ENCODE measurements at regions not wholly inside any gene's neighbourhood (a gene's known extent, or its start where the extent isn't known, plus 50 kb on each side); places are given as distances from the start of the nearest gene placed in this dataset.

DNA sequence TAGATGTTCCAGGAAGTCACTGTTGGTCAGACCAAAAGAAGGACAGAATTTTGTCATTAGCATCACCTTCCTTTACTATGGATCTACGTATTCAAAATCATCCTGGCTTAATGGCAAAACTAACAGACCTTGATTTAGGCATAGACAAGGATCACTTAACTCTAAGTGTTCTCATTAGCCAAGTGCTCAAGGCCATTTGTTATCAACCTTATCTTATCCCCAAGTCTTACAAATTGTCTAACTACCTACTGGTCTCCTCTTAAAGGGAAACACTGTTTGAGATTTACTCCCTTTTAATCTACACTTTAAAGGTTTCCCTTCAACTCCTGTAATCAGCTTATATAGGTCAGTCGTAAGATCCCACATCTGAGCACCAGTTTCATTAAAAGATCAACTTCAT, 1197.5 kb upstream of the C9orf72 start:
- no peak for TF ChIP-seq POLR2AphosphoS5 (IDR thresholded peaks at IDR 0.05; ENCODE audit: insufficient read depth, low read depth, low read length)
- TF ChIP-seq EZH2 (IDR thresholded peaks at IDR 0.05; ENCODE audit: borderline replicate concordance, low read depth, low read length, severe bottlenecking): no peak
- TF ChIP-seq, protein P1, sequence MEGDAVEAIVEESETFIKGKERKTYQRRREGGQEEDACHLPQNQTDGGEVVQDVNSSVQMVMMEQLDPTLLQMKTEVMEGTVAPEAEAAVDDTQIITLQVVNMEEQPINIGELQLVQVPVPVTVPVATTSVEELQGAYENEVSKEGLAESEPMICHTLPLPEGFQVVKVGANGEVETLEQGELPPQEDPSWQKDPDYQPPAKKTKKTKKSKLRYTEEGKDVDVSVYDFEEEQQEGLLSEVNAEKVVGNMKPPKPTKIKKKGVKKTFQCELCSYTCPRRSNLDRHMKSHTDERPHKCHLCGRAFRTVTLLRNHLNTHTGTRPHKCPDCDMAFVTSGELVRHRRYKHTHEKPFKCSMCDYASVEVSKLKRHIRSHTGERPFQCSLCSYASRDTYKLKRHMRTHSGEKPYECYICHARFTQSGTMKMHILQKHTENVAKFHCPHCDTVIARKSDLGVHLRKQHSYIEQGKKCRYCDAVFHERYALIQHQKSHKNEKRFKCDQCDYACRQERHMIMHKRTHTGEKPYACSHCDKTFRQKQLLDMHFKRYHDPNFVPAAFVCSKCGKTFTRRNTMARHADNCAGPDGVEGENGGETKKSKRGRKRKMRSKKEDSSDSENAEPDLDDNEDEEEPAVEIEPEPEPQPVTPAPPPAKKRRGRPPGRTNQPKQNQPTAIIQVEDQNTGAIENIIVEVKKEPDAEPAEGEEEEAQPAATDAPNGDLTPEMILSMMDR (IDR thresholded peaks at IDR 0.05; ENCODE audit: extremely low read depth in 1 of 2, insufficient read depth in 1 of 2, low read depth in 1 of 2, low read length in 2 of 2): no peak
- TF ChIP-seq FOS (IDR thresholded peaks at IDR 0.05; ENCODE audit: borderline replicate concordance, insufficient read depth, low read length): no peak
- TF ChIP-seq POLR2A (IDR thresholded peaks at IDR 0.05; ENCODE audit: low read depth, low read length): no peak
- TF ChIP-seq, protein P2, sequence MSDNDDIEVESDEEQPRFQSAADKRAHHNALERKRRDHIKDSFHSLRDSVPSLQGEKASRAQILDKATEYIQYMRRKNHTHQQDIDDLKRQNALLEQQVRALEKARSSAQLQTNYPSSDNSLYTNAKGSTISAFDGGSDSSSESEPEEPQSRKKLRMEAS (IDR thresholded peaks at IDR 0.05; ENCODE audit: insufficient read depth, insufficient read length): no peak
